Vagina (tissue), 2 donors: ENCODE measurements at regions not wholly inside any gene's neighbourhood (a gene's known extent, or its start where the extent isn't known, plus 50 kb on each side); places are given as distances from the start of the nearest gene placed in this dataset.

Experiments used
- DNase-seq, 2 donors: peaks; one replicate each; pipeline ENCODE4 v3.0.0-alpha.2; 2017; ENCODE audit errors: extremely low spot score in 2 of 2
- H3K27ac ChIP-seq: fragments of 200-600 bp; sonication (generic); one replicate; pipeline ENCODE4 v1.5.1; 2019
- H3K27me3 ChIP-seq: fragments of 200-600 bp; sonication (generic); one replicate; pipeline ENCODE4 v1.5.1; 2019
- H3K36me3 ChIP-seq, 2 donors: fragments of 200-600 bp; sonication (generic); one replicate each; pipeline ENCODE4 v1.5.1; 2017 to 2019
- H3K4me1 ChIP-seq: fragments of 200-600 bp; sonication (generic); one replicate; pipeline ENCODE4 v1.5.1; 2019
- H3K4me3 ChIP-seq, 2 donors: fragments of 200-600 bp; sonication (generic); 1 replicate in 1 of 2; 2 replicates in 1 of 2; pipeline ENCODE4 v1.5.1; 2016 to 2019
- H3K9me3 ChIP-seq: fragments of 200-600 bp; sonication (generic); one replicate; pipeline ENCODE4 v1.5.1; 2019
- POLR2A ChIP-seq, 2 donors: fragments of 450-650 bp; IDR thresholded peaks; one replicate each; pipeline ENCODE4 v1.6.1; 2017; ENCODE audit warnings: antibody characterized with exemption in 2 of 2, mild to moderate bottlenecking in 2 of 2, moderate library complexity in 2 of 2
- POLR2AphosphoS5 ChIP-seq, 2 donors: sonication (generic); formaldehyde crosslinking; IDR thresholded peaks; one replicate each; pipeline ENCODE4 v1.9.0; 2017; ENCODE audit warnings: antibody characterized with exemption in 2 of 2, mild to moderate bottlenecking in 2 of 2, low read depth in 1 of 2; ENCODE audit not compliant: insufficient read depth in 1 of 2
- intact Hi-C: fragments of 100-400 bp; cut with DNase I; formaldehyde crosslinking; loops from one replicate; pipeline ENCODE4 v1.15.1; 2023
- TF ChIP-seq, protein P1 (sequence below), 3 experiments: fragments of 450-650 bp in 2 of 3; fragments of 200-600 bp in 1 of 3; sonication (generic) in 1 of 3; IDR thresholded peaks; one replicate each; pipeline ENCODE4 v1.5.1; 2017 to 2019; ENCODE audit warnings: antibody characterized with exemption in 3 of 3, mild to moderate bottlenecking in 2 of 3, moderate library complexity in 2 of 3

DNA sequence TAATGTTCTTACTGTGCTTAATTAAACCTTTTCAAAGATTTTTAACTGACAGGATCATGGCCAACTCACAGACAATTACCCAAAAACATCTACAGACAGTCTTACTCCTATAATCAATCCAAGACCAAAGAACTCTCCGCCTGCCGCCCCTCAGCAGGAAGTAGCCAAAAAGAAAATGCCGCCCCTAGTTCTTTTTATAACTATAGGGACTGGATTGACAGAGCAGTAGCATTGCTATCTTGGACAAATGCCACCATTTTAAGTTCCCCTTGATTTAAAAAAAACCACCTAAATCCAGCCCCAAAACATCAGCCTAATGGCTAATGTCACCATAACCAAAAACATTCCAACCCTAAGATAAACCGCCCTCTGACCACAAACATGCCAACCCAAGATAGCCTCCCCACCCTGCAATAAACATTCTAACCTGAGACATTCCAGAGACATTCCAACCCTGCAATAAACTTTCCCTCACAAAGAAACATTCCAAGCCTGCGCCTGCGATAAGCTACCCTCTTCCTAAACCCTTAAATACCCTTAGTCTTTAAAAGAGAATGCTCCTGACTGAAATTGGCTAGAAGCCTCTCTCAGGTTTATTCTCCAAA is 77.0 kb downstream of the COQ2 start:
- H3K36me3 ChIP-seq: no peaks in the 10 kb centered on the region
- peak in 1 of 2 donors; percentile 22 for DNase-seq
- no peaks in the 10 kb centered on the region for H3K27me3 ChIP-seq
- no peak overlapping the region for H3K27ac ChIP-seq
- no peaks in the 10 kb centered on the region for H3K4me1 ChIP-seq
- no peak for TF ChIP-seq POLR2AphosphoS5 (IDR thresholded peaks at IDR 0.05; ENCODE audit: insufficient read depth in 1 of 2, low read depth in 1 of 2)
- no peak overlapping the region for H3K4me3 ChIP-seq
- H3K9me3 ChIP-seq: no peaks in the 10 kb centered on the region
- intact Hi-C loops: no loop called here

DNA sequence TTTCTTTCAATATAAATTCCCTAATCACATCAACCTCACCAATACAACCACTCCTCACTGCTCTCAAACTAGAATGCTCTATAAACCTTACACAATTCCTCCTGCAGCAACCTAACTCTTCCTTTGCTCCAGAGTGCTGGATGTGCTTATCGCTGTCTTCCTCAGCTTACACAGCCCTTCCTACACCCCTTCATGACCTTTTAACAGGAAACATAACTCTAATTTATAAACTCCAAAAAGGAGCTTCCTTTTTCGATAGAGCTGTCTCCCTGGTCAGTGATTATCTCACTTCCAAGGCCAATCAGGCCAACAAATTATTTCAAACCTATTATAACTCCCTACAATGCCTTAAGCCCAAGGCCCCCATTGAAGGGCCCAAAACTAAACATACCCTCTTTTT is 78.8 kb downstream of the COQ2 start:
- no peaks in the 10 kb centered on the region for H3K4me1 ChIP-seq
- TF ChIP-seq POLR2AphosphoS5 (IDR thresholded peaks at IDR 0.05; ENCODE audit: insufficient read depth in 1 of 2, low read depth in 1 of 2) (no peak), POLR2A (IDR thresholded peaks at IDR 0.05) (no peak)
- H3K4me3 ChIP-seq: no peak overlapping the region
- no peaks in the 10 kb centered on the region for H3K36me3 ChIP-seq
- H3K27me3 ChIP-seq: no peaks in the 10 kb centered on the region
- peak in 1 of 2 donors; percentile 13 for DNase-seq
- intact Hi-C loops: no loop called here
- H3K9me3 ChIP-seq: no peaks in the 10 kb centered on the region
- no peak overlapping the region for H3K27ac ChIP-seq

DNA sequence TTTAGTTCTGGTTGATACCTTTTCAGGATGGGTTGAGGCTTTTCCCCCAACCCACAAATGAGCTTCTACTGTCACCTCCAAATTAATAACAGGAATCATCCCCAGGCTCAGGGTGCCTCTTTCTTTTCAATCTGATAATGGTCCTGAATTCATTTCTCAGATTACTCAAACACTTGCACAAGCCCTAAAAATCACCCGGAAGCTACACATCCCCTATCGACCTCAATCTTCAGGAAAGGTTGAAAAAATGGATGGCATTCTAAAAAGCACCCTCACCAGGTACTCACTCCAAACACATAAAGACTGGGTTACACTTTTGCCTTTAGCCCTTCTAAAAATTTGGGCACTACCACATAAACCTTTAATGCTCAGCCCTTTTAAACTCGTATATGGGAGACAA is 79.9 kb downstream of the COQ2 start:
- H3K36me3 ChIP-seq: no peaks in the 10 kb centered on the region
- intact Hi-C loops: loop anchor here (5.0 kb wide), 1 partner anchor 603 kb away; no protein-coding TSS in a partner anchor
- DNase-seq: no peak
- TF ChIP-seq POLR2AphosphoS5 (IDR thresholded peaks at IDR 0.05; ENCODE audit: insufficient read depth in 1 of 2, low read depth in 1 of 2) (no peak), POLR2A (IDR thresholded peaks at IDR 0.05) (no peak)
- TF ChIP-seq, protein P1, sequence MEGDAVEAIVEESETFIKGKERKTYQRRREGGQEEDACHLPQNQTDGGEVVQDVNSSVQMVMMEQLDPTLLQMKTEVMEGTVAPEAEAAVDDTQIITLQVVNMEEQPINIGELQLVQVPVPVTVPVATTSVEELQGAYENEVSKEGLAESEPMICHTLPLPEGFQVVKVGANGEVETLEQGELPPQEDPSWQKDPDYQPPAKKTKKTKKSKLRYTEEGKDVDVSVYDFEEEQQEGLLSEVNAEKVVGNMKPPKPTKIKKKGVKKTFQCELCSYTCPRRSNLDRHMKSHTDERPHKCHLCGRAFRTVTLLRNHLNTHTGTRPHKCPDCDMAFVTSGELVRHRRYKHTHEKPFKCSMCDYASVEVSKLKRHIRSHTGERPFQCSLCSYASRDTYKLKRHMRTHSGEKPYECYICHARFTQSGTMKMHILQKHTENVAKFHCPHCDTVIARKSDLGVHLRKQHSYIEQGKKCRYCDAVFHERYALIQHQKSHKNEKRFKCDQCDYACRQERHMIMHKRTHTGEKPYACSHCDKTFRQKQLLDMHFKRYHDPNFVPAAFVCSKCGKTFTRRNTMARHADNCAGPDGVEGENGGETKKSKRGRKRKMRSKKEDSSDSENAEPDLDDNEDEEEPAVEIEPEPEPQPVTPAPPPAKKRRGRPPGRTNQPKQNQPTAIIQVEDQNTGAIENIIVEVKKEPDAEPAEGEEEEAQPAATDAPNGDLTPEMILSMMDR (IDR thresholded peaks at IDR 0.05): no peak
- H3K27ac ChIP-seq: no peak overlapping the region
- no peaks in the 10 kb centered on the region for H3K27me3 ChIP-seq
- H3K4me3 ChIP-seq: no peak overlapping the region
- H3K4me1 ChIP-seq: no peaks in the 10 kb centered on the region
- no peaks in the 10 kb centered on the region for H3K9me3 ChIP-seq

DNA sequence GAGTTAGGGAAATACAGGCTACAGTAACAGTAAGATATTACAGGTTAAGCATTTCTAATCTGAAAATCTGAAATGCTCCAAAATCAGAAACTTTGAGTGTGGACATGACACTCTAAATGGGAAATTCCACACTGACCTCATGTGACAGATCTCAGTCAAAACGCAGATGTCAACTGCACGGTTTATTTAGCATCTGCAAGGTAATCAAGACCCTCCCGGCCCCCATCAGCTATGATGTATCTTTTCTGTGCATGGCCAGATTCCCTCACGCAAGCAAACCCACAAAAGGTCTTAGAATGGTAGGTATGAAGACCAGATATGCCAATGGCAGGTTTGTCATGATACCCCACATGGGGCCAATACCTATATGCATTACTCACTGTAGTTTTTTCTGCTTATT is 82.8 kb downstream of the COQ2 start:
- TF ChIP-seq POLR2AphosphoS5 (IDR thresholded peaks at IDR 0.05; ENCODE audit: insufficient read depth in 1 of 2, low read depth in 1 of 2) (no peak), POLR2A (IDR thresholded peaks at IDR 0.05) (no peak)
- TF ChIP-seq, protein P1 (IDR thresholded peaks at IDR 0.05): no peak
- H3K27ac ChIP-seq: no peak overlapping the region
- no peaks in the 10 kb centered on the region for H3K36me3 ChIP-seq
- H3K9me3 ChIP-seq: no peaks in the 10 kb centered on the region
- H3K4me1 ChIP-seq: no peaks in the 10 kb centered on the region
- no peaks in the 10 kb centered on the region for H3K27me3 ChIP-seq
- DNase-seq: no peak
- H3K4me3 ChIP-seq: no peak overlapping the region
- intact Hi-C loops: loop anchor here (5.0 kb wide), 1 partner anchor 606 kb away; no protein-coding TSS in a partner anchor

DNA sequence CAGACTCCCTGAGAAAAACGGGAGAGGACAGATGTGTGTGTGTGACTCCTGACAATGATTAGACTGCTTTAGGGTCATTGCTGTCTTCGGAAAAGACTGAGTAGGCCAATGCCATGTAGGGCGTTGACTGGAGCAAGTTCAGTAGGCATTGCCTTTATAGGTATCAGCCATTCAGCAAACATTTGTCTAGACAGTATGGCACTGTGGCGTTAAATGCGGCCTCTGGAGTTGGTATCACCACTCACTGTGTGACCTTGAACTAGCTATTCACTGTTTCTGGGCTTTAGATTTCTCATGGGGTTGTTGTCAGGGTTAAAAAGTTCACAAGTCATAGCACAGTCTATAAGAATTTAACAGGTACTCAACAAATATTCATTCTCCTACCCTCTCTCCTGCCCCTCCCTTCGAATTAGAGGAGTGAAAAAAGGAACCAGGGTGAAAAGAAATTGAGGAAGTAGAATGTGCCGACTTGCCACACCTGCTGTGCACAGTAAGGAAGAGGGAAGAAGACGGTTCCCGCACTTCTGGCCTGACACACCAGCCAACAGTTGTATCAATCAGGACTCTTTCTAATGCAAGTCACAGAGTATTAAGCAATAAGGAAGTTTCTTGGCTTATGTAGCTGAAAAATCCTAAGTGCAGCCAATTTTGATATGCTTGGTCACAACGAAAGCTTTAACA is 83.2 kb upstream of the PLAC8 start:
- H3K36me3 ChIP-seq: no peaks in the 10 kb centered on the region
- no peak overlapping the region for H3K27ac ChIP-seq
- no peak overlapping the region for H3K4me3 ChIP-seq
- no peak for DNase-seq
- intact Hi-C loops: no loop called here
- TF ChIP-seq POLR2AphosphoS5 (IDR thresholded peaks at IDR 0.05; ENCODE audit: insufficient read depth in 1 of 2, low read depth in 1 of 2): no peak
- TF ChIP-seq POLR2A (IDR thresholded peaks at IDR 0.05): no peak
- TF ChIP-seq, protein P1 (IDR thresholded peaks at IDR 0.05): no peak
- no peaks in the 10 kb centered on the region for H3K9me3 ChIP-seq
- H3K27me3 ChIP-seq: no peaks in the 10 kb centered on the region
- H3K4me1 ChIP-seq: no peaks in the 10 kb centered on the region

DNA sequence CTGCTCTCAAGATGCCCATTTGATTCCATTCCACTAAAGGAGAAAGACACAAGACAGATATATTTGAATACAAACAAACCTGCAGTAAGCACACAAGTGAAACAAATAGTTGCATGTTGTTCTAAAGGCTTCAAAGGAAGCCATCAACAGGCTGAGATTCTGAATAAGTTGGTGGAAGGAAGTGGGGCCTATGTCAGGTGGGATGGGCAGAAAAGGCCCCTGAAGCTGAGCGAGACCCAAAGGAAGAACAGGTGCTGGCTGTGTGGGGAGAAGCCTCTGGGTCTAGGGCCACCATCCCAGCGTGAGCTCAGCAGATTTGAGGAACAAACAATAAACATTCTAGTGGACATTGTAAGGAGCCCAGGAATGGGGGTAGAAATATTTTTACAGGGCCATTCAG is 82.4 kb upstream of the PLAC8 start:
- no peak overlapping the region for H3K4me3 ChIP-seq

More for the DNA sequence above, 82.4 kb upstream of the PLAC8 start:
- Histone ChIP-seq H3K4me1 (no peaks in the 10 kb centered on the region), H3K27ac (no peak overlapping the region), H3K36me3 (no peaks in the 10 kb centered on the region), H3K27me3 (no peaks in the 10 kb centered on the region), H3K9me3 (no peaks in the 10 kb centered on the region)
- no peak for DNase-seq
- intact Hi-C loops: no loop called here
- TF ChIP-seq, protein P1 (IDR thresholded peaks at IDR 0.05): no peak
- TF ChIP-seq POLR2AphosphoS5 (IDR thresholded peaks at IDR 0.05; ENCODE audit: insufficient read depth in 1 of 2, low read depth in 1 of 2) (no peak), POLR2A (IDR thresholded peaks at IDR 0.05) (no peak)
